Vagina (tissue), 2 donors: ENCODE measurements at regions not wholly inside any gene's neighbourhood (a gene's known extent, or its start where the extent isn't known, plus 50 kb on each side); places are given as distances from the start of the nearest gene placed in this dataset.

Source experiments
- POLR2A ChIP-seq, 2 donors: fragments of 450-650 bp; IDR thresholded peaks; one replicate each; pipeline ENCODE4 v1.6.1; 2017; ENCODE audit warnings: antibody characterized with exemption in 2 of 2, mild to moderate bottlenecking in 2 of 2, moderate library complexity in 2 of 2
- POLR2AphosphoS5 ChIP-seq, 2 donors: sonication (generic); formaldehyde crosslinking; IDR thresholded peaks; one replicate each; pipeline ENCODE4 v1.9.0; 2017; ENCODE audit warnings: antibody characterized with exemption in 2 of 2, mild to moderate bottlenecking in 2 of 2, low read depth in 1 of 2; ENCODE audit not compliant: insufficient read depth in 1 of 2
- TF ChIP-seq, protein P1 (sequence below), 3 experiments: fragments of 450-650 bp in 2 of 3; fragments of 200-600 bp in 1 of 3; sonication (generic) in 1 of 3; IDR thresholded peaks; one replicate each; pipeline ENCODE4 v1.5.1; 2017 to 2019; ENCODE audit warnings: antibody characterized with exemption in 3 of 3, mild to moderate bottlenecking in 2 of 3, moderate library complexity in 2 of 3

DNA sequence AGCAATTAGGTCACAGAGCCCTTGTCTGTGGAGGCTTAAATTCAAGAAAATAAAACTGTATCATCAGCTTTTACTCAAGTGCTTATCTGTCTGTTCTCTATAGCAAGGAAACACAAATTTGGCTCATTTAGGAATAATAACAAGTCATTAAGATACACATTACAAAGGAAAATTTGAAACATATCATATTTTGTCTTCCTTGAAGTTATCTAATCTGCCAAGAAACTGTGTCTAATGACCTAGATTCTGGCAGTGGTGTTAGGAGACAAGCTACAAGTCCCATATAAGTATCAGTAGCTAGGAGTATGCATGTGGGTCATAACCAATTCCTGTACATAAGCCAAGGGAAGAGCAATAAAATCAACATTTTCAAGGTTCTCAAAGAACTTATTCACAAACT, 108.2 kb upstream of the SETMAR start:
- TF ChIP-seq, protein P1, sequence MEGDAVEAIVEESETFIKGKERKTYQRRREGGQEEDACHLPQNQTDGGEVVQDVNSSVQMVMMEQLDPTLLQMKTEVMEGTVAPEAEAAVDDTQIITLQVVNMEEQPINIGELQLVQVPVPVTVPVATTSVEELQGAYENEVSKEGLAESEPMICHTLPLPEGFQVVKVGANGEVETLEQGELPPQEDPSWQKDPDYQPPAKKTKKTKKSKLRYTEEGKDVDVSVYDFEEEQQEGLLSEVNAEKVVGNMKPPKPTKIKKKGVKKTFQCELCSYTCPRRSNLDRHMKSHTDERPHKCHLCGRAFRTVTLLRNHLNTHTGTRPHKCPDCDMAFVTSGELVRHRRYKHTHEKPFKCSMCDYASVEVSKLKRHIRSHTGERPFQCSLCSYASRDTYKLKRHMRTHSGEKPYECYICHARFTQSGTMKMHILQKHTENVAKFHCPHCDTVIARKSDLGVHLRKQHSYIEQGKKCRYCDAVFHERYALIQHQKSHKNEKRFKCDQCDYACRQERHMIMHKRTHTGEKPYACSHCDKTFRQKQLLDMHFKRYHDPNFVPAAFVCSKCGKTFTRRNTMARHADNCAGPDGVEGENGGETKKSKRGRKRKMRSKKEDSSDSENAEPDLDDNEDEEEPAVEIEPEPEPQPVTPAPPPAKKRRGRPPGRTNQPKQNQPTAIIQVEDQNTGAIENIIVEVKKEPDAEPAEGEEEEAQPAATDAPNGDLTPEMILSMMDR (IDR thresholded peaks at IDR 0.05): no peak
- no peak for TF ChIP-seq POLR2AphosphoS5 (IDR thresholded peaks at IDR 0.05; ENCODE audit: insufficient read depth in 1 of 2, low read depth in 1 of 2)
- no peak for TF ChIP-seq POLR2A (IDR thresholded peaks at IDR 0.05)
